H1 (cell line): ENCODE measurements at regions not wholly inside any gene's neighbourhood (a gene's known extent, or its start where the extent isn't known, plus 50 kb on each side); places are given as distances from the start of the nearest gene placed in this dataset.

Experiments
- CBX5 ChIP-seq: fragments of 300-800, 300-1000 bp; sonication (generic); IDR thresholded peaks from 2 replicates; pipeline ENCODE4 v1.7.1; 2016; ENCODE audit warnings: antibody characterized with exemption, low read length, low read depth
- FOSL1 ChIP-seq: IDR thresholded peaks from 2 replicates; pipeline ENCODE4 v1.6.1; 2011; ENCODE audit warnings: mild to moderate bottlenecking, low read depth, low read length, moderate library complexity; ENCODE audit not compliant: insufficient read depth
- SP1 ChIP-seq: IDR thresholded peaks from 2 replicates; pipeline ENCODE4 v1.6.1; 2011; ENCODE audit warnings: low read depth, low read length

GRCh38 chr2:129085386-129085785 lies 766.7 kb upstream of the HS6ST1 start (continued):
- no peak for TF ChIP-seq CBX5
- no peak for TF ChIP-seq SP1
- no peak for TF ChIP-seq FOSL1
